ENCODE measurements at regions not wholly inside any gene's neighbourhood (a gene's known extent, or its start where the extent isn't known, plus 50 kb on each side); places are given as distances from the start of the nearest gene placed in this dataset.
"Not testable (repeated sequence)": the region's sequence is repeated elsewhere in the genome, so short reads cannot be mapped to it uniquely, and the experiment has no call there.

GRCh38 chr3:82130046-82130445 lies 368.6 kb upstream of the GBE1 start:
- Histone ChIP-seq H3K27me3 (no peaks in the 10 kb centered on the region), H3K4me1 (no peaks in the 10 kb centered on the region), H3K27ac (no peak overlapping the region), H3K9me3 (no peaks in the 10 kb centered on the region), H3K36me3 (no peaks in the 10 kb centered on the region), H3K4me3 (no peak overlapping the region)
- intact Hi-C loops (cut with DNase I) = no loop called here
- WGBS, 2 donors = 63 to 75% methylated on average over 4 of the region's 4 CpGs
- no peak for DNase-seq
- TF ChIP-seq CTCF (IDR thresholded peaks at IDR 0.05) (no peak), POLR2A (IDR thresholded peaks at IDR 0.05) (no peak)

GRCh38 chr3:82129221-82129801 lies 367.9 kb upstream of the GBE1 start:
- 59 to 62% methylated on average over 2 of the region's 2 CpGs for WGBS, 2 donors
- no peak overlapping the region for H3K4me3 ChIP-seq
- H3K36me3 ChIP-seq = no peaks in the 10 kb centered on the region
- no peaks in the 10 kb centered on the region for H3K9me3 ChIP-seq
- H3K27me3 ChIP-seq = no peaks in the 10 kb centered on the region
- H3K27ac ChIP-seq = no peak overlapping the region
- intact Hi-C loops (cut with DNase I) = no loop called here
- no peaks in the 10 kb centered on the region for H3K4me1 ChIP-seq
- no peak for DNase-seq
- TF ChIP-seq CTCF (IDR thresholded peaks at IDR 0.05) (no peak), POLR2A (IDR thresholded peaks at IDR 0.05) (no peak)

GRCh38 chr3:82128271-82128670 lies 366.8 kb upstream of the GBE1 start:
- 84 to 87% methylated on average over 4 of the region's 4 CpGs for WGBS, 2 donors
- H3K36me3 ChIP-seq = no peaks in the 10 kb centered on the region
- no peaks in the 10 kb centered on the region for H3K27me3 ChIP-seq
- no peaks in the 10 kb centered on the region for H3K9me3 ChIP-seq
- TF ChIP-seq POLR2A (IDR thresholded peaks at IDR 0.05) = no peak
- no peak for TF ChIP-seq CTCF (IDR thresholded peaks at IDR 0.05)
- H3K4me3 ChIP-seq = no peak overlapping the region
- no peak for DNase-seq
- H3K4me1 ChIP-seq = no peaks in the 10 kb centered on the region
- H3K27ac ChIP-seq = no peak overlapping the region
- intact Hi-C loops (cut with DNase I) = no loop called here

- H3K4me3 ChIP-seq = no peak overlapping the region
- no peak for DNase-seq
- no peaks in the 10 kb centered on the region for H3K9me3 ChIP-seq
- no peaks in the 10 kb centered on the region for H3K4me1 ChIP-seq
- H3K27me3 ChIP-seq = no peaks in the 10 kb centered on the region
- no peaks in the 10 kb centered on the region for H3K36me3 ChIP-seq
- 78 to 86% methylated on average over 7 of the region's 7 CpGs for WGBS, 2 donors
- no peak overlapping the region for H3K27ac ChIP-seq
- intact Hi-C loops (cut with DNase I) = no loop called here
- no peak for TF ChIP-seq POLR2A (IDR thresholded peaks at IDR 0.05)
- TF ChIP-seq CTCF (IDR thresholded peaks at IDR 0.05) = no peak
These were observed 361.3 kb upstream of the GBE1 start for GRCh38 chr3:82122554-82123345.

- WGBS, 2 donors = 60 to 80% methylated on average over 1 to 3 of the region's 6 CpGs
- no peaks in the 10 kb centered on the region for H3K4me1 ChIP-seq
- no peak for DNase-seq
These were observed 353.1 kb upstream of the GBE1 start for GRCh38 chr3:82114589-82114988.

GRCh38 chr3:82110721-82111120 lies 349.3 kb upstream of the GBE1 start:
- H3K4me3 ChIP-seq; H3K9me3 ChIP-seq; H3K36me3 ChIP-seq; DNase-seq; H3K27ac ChIP-seq; H3K4me1 ChIP-seq; intact Hi-C loops (cut with DNase I); H3K27me3 ChIP-seq: not testable (repeated sequence)
- 85 to 95% methylated on average over 12 to 14 of the region's 14 CpGs for WGBS, 2 donors

More at GRCh38 chr3:82114589-82114988, 353.1 kb upstream of the GBE1 start:
- TF ChIP-seq POLR2A (IDR thresholded peaks at IDR 0.05) = no peak
- no peak for TF ChIP-seq CTCF (IDR thresholded peaks at IDR 0.05)
- Histone ChIP-seq H3K4me3 (no peak overlapping the region), H3K27me3 (no peaks in the 10 kb centered on the region), H3K9me3 (no peaks in the 10 kb centered on the region), H3K36me3 (no peaks in the 10 kb centered on the region), H3K27ac (no peak overlapping the region)
- intact Hi-C loops (cut with DNase I) = no loop called here
